GM23338 (cell line): ENCODE measurements at regions not wholly inside any gene's neighbourhood (a gene's known extent, or its start where the extent isn't known, plus 50 kb on each side); places are given as distances from the start of the nearest gene placed in this dataset.

Source experiments
- ATAC-seq: fragments of 200-7000 bp; cut with Tn5 transposase; 3 replicates; pipeline ENCODE4 v1.9.1; 2020
- DNase-seq: peaks from one replicate; pipeline ENCODE4 v3.0.0-alpha.2; 2015; ENCODE audit warnings: low spot score
- H2AFZ ChIP-seq: fragments of 200-600 bp; sonication (generic); 2 replicates; pipeline ENCODE4 v1.8.0; 2016; ENCODE audit warnings: antibody characterized with exemption, mild to moderate bottlenecking, moderate library complexity
- H3F3A ChIP-seq: fragments of 200-600 bp; sonication (generic); replicated peaks from 2 replicates; pipeline ENCODE4 v1.8.0; 2017; ENCODE audit warnings: antibody characterized with exemption, mixed run types, low read depth
- H3K27ac ChIP-seq: fragments of 200-600 bp; sonication (generic); 2 replicates; pipeline ENCODE4 v1.6.1; 2016; ENCODE audit warnings: low read depth
- H3K27me3 ChIP-seq: fragments of 200-600 bp; sonication (generic); 2 replicates; pipeline ENCODE4 v1.8.0; 2016; ENCODE audit warnings: mild to moderate bottlenecking, mixed run types, moderate library complexity; ENCODE audit not compliant: insufficient read depth
- H3K36me3 ChIP-seq: fragments of 200-600 bp; sonication (generic); 2 replicates; pipeline ENCODE4 v1.8.0; 2016; ENCODE audit warnings: mild to moderate bottlenecking; ENCODE audit not compliant: insufficient read depth
- H3K4me1 ChIP-seq: fragments of 200-600 bp; sonication (generic); 2 replicates; pipeline ENCODE4 v1.8.0; 2016; ENCODE audit warnings: mild to moderate bottlenecking, moderate library complexity; ENCODE audit not compliant: insufficient read depth
- H3K4me2 ChIP-seq: fragments of 200-600 bp; sonication (generic); 2 replicates; pipeline ENCODE4 v1.7.1; 2017; ENCODE audit warnings: mixed run types
- H3K4me3 ChIP-seq: fragments of 200-600 bp; sonication (generic); 2 replicates; pipeline ENCODE4 v1.6.1; 2016; ENCODE audit warnings: mixed run types
- H3K79me2 ChIP-seq: fragments of 200-600 bp; sonication (generic); replicated peaks from 2 replicates; pipeline ENCODE4 v1.8.0; 2017; ENCODE audit warnings: mild to moderate bottlenecking; ENCODE audit not compliant: insufficient read depth
- H3K9me2 ChIP-seq: fragments of 200-600 bp; sonication (generic); 2 replicates; pipeline ENCODE4 v1.8.0; 2017; ENCODE audit not compliant: insufficient read depth
- H4K20me1 ChIP-seq: fragments of 200-600 bp; sonication (generic); replicated peaks from 2 replicates; pipeline ENCODE4 v1.8.0; 2017; ENCODE audit warnings: mild to moderate bottlenecking; ENCODE audit not compliant: insufficient read depth
- H3K27ac Mint-ChIP-seq: 2 replicates; pipeline ENCODE4 v1.8.0; 2020; ENCODE audit warnings: inconsistent platforms, mild to moderate bottlenecking, moderate library complexity, mixed read lengths
- H3K27me3 Mint-ChIP-seq: 3 replicates; pipeline ENCODE4 v1.8.0; 2022; ENCODE audit warnings: low read depth, mild to moderate bottlenecking, moderate library complexity, mixed read lengths, inconsistent platforms; ENCODE audit not compliant: insufficient read depth, poor library complexity
- H3K36me3 Mint-ChIP-seq: 3 replicates; pipeline ENCODE4 v1.8.0; 2021; ENCODE audit warnings: low read depth, mild to moderate bottlenecking, inconsistent platforms, moderate library complexity, mixed read lengths
- H3K4me1 Mint-ChIP-seq: 3 replicates; pipeline ENCODE4 v1.8.0; 2020; ENCODE audit warnings: mild to moderate bottlenecking, inconsistent platforms, mixed read lengths
- H3K4me3 Mint-ChIP-seq: 3 replicates; pipeline ENCODE4 v1.8.0; 2021; ENCODE audit warnings: moderate library complexity, mild to moderate bottlenecking, inconsistent platforms, mixed read lengths
- H3K9me3 Mint-ChIP-seq: 3 replicates; pipeline ENCODE4 v1.8.0; 2020; ENCODE audit warnings: moderate library complexity, mild to moderate bottlenecking, inconsistent platforms, mixed read lengths
- CREB1 ChIP-seq: fragments of 250-450 bp; sonication (Bioruptor Pico); IDR thresholded peaks from 2 replicates; pipeline ENCODE4 v1.5.0; 2020; ENCODE audit warnings: low read depth, mild to moderate bottlenecking, moderate library complexity
- CTCF ChIP-seq, 2 experiments: fragments of 200-600 bp in 1 of 2; sonication (generic) in 1 of 2; conservative IDR thresholded peaks; 2 replicates each; pipeline versions ENCODE4 v1.5.1 to v1.6.1; 2016 to 2017; ENCODE audit warnings: antibody characterized with exemption in 2 of 2, low read depth in 2 of 2, mild to moderate bottlenecking in 2 of 2, moderate library complexity in 1 of 2
- ETS1 ChIP-seq: IDR thresholded peaks from 2 replicates; pipeline ENCODE4 v1.6.1; 2016; ENCODE audit warnings: antibody characterized with exemption
- EZH2 ChIP-seq: fragments of 200-600 bp; sonication (generic); IDR thresholded peaks from one replicate; pipeline ENCODE4 v1.8.0; 2017; ENCODE audit warnings: antibody characterized with exemption, mild to moderate bottlenecking, low read depth; ENCODE audit not compliant: unreplicated experiment
- EZH2phosphoT487 ChIP-seq: fragments of 200-600 bp; sonication (generic); IDR thresholded peaks from one replicate; pipeline ENCODE4 v1.8.1; 2018; ENCODE audit warnings: antibody characterized with exemption; ENCODE audit not compliant: unreplicated experiment
- JUNB ChIP-seq: IDR thresholded peaks from one replicate; pipeline ENCODE4 v1.6.1; 2016; ENCODE audit warnings: antibody characterized with exemption; ENCODE audit not compliant: unreplicated experiment
- NANOG ChIP-seq: IDR thresholded peaks from 2 replicates; pipeline ENCODE4 v1.6.1; 2016; ENCODE audit warnings: antibody characterized with exemption, borderline replicate concordance
- STAT1 ChIP-seq: IDR thresholded peaks from one replicate; pipeline ENCODE4 v1.6.1; 2016; ENCODE audit warnings: antibody characterized with exemption; ENCODE audit not compliant: unreplicated experiment
- ZNF114 ChIP-seq: fragments of 250-450 bp; sonication (Bioruptor Pico); IDR thresholded peaks from 2 replicates; pipeline ENCODE4 v1.5.0; 2020; ENCODE audit warnings: mild to moderate bottlenecking, moderate library complexity
- ZNF331 ChIP-seq: fragments of 250-450 bp; sonication (Bioruptor Pico); IDR thresholded peaks from 2 replicates; pipeline ENCODE4 v1.5.0; 2020; ENCODE audit warnings: low read depth, mild to moderate bottlenecking, moderate library complexity
- ZNF462 ChIP-seq: fragments of 250-450 bp; sonication (Bioruptor Pico); IDR thresholded peaks from 2 replicates; pipeline ENCODE4 v1.5.0; 2020; ENCODE audit warnings: mild to moderate bottlenecking, moderate library complexity

DNA sequence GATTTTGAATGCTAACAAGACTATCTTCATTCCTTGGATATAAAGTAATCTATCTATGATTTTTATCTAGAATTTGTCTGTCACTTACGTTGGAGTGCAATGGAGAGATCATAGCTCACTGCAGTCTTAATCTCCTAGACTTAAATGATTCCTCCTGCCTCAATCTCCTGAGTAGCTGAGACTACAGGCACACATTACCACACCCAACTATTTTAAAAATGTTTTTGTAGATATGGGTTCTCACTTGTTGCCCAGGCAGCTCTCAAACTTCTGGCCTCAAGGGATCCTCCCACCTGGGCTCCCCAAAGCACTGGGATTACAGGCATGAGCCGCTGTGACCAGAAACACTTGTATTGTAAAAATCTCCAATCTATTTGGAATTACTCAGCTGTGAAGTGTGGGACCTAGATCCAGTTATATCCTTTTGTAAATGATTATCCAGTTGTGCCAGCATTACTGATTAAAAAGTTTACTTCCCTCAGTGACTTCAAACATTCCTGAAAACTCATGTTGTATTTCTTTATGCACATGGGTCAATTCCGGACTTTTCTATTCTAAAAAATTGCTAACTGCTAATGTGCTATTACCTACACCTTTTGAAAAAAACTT, 1793.8 kb upstream of the WWC1 start (continued):
- TF ChIP-seq CTCF (conservative IDR thresholded peaks at IDR 0.05; ENCODE audit: low read depth in 2 of 2) (no peak), EZH2 (no peak), EZH2phosphoT487 (no peak), ZNF114 (CRISPR knock-in tag) (no peak)

DNA sequence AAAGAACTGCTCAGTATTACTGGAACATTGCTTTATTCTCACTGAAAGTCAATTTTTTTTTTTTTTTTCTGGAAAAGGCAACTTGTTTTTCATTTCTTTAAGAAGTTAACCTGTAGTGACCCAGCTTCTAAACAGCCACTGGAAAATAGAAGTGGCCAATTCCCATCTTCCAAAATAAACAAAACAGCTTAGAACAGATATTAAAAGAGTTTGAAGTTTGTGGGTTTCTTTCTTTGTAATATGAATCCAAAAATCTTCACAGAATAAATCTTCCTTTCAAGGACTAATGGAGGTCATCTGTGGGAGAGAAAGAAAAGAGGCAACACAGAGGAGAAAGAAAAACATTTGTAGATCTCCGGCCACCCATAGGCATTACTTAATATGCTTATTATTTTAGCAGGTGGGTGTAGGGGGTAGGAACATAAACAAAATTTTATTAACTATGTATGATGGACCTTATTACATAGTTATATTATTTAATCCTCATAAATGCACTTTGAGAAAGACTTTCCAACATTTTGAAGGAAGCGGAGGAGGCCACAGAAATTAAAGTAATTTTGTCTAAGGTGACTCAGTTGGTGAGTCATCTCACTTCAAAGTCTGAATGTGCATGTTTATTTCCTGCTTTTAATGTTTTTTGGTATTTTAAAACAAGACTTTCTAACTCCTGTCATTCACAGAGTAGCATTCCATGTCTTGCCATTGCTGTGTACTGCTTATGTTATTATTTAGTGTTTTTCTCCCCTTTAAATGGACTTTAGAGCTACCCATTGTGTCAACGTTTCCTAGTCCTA, 1791.8 kb upstream of the WWC1 start:
- H2AFZ ChIP-seq, result no peak overlapping the region
- Mint-ChIP-seq H3K27ac (no peak overlapping the region), H3K27me3 (no peaks in the 10 kb centered on the region), H3K4me1 (peaks cover 4% of the 10 kb centered on the region; the same call in 1 of the 3 replicates), H3K4me3 (no peak overlapping the region), H3K9me3 (no peaks in the 10 kb centered on the region), H3K36me3 (no peaks in the 10 kb centered on the region)
- no peaks in the 10 kb centered on the region for H3K36me3 ChIP-seq
- no peaks in the 10 kb centered on the region; the same call in 1 of the 2 replicates for H3K9me2 ChIP-seq
- no peak overlapping the region for H3K4me2 ChIP-seq
- H3F3A ChIP-seq, result no peaks in the 10 kb centered on the region
- no peak overlapping the region for H3K4me3 ChIP-seq
- no peaks in the 10 kb centered on the region for H3K4me1 ChIP-seq
- H3K27ac ChIP-seq, result no peak overlapping the region
- H3K79me2 ChIP-seq, result no peaks in the 10 kb centered on the region
- H3K27me3 ChIP-seq, result no peaks in the 10 kb centered on the region
- no peaks in the 10 kb centered on the region for H4K20me1 ChIP-seq
- ATAC-seq (no peak), DNase-seq (no peak)
- no peak for TF ChIP-seq EZH2phosphoT487
- no peak for TF ChIP-seq ZNF114 (CRISPR knock-in tag)
- TF ChIP-seq ZNF331 (CRISPR knock-in tag), result no peak
- no peak for TF ChIP-seq ZNF462 (CRISPR knock-in tag)
- no peak for TF ChIP-seq CTCF (conservative IDR thresholded peaks at IDR 0.05; ENCODE audit: low read depth in 2 of 2)
- no peak for TF ChIP-seq NANOG
- no peak for TF ChIP-seq CREB1
- TF ChIP-seq STAT1, result no peak
- no peak for TF ChIP-seq ETS1
- TF ChIP-seq JUNB, result no peak
- no peak for TF ChIP-seq EZH2
